B cell (primary cell): ENCODE measurements at regions not wholly inside any gene's neighbourhood (a gene's known extent, or its start where the extent isn't known, plus 50 kb on each side); places are given as distances from the start of the nearest gene placed in this dataset.
"Not testable (repeated sequence)": the region's sequence is repeated elsewhere in the genome, so short reads cannot be mapped to it uniquely, and the experiment has no call there.

Experiments
- CTCF ChIP-seq: fragments of 200-600 bp; IDR thresholded peaks from one replicate; pipeline ENCODE4 v1.8.0; 2022; ENCODE audit warnings: antibody characterized with exemption, mild to moderate bottlenecking
- EZH2 ChIP-seq: IDR thresholded peaks from 2 replicates; pipeline ENCODE4 v1.6.1; 2012; ENCODE audit warnings: borderline replicate concordance, low read depth, mild to moderate bottlenecking, moderate library complexity, low read length; ENCODE audit not compliant: insufficient read depth, poor library complexity, severe bottlenecking

- not testable (repeated sequence) for TF ChIP-seq CTCF, EZH2
Measured at GRCh38 chr1:121003230-121003629, 113.7 kb downstream of the PPIAL4A start.
